Esophagus (tissue), 2 donors: ENCODE measurements at regions not wholly inside any gene's neighbourhood (a gene's known extent, or its start where the extent isn't known, plus 50 kb on each side); places are given as distances from the start of the nearest gene placed in this dataset.

ENCODE experiments used
- H3K27ac ChIP-seq, 2 donors: one replicate each; pipeline ENCODE4 v1.5.1; 2013; ENCODE audit warnings: low read depth in 2 of 2, mild to moderate bottlenecking in 2 of 2, inconsistent platforms in 1 of 2, low read length in 1 of 2, moderate library complexity in 1 of 2
- H3K27me3 ChIP-seq, 2 donors: one replicate each; pipeline ENCODE4 v1.6.1; 2013; ENCODE audit warnings: low read length in 2 of 2, control low read depth in 1 of 2, mild to moderate bottlenecking in 1 of 2; ENCODE audit not compliant: insufficient read depth in 2 of 2, control insufficient read depth in 1 of 2
- H3K36me3 ChIP-seq, 2 donors: one replicate each; pipeline ENCODE4 v1.6.1; 2013; ENCODE audit warnings: low read length in 1 of 2; ENCODE audit not compliant: control insufficient read depth in 2 of 2, insufficient read depth in 2 of 2
- H3K4me1 ChIP-seq, 2 donors: one replicate each; pipeline ENCODE4 v1.6.1; 2013; ENCODE audit warnings: low read length in 1 of 2; ENCODE audit not compliant: control insufficient read depth in 2 of 2, insufficient read depth in 2 of 2
- H3K4me3 ChIP-seq, 2 donors: one replicate each; pipeline ENCODE4 v1.5.1; 2013; ENCODE audit warnings: low read length in 2 of 2, mild to moderate bottlenecking in 2 of 2, low read depth in 1 of 2, moderate library complexity in 1 of 2
- H3K9me3 ChIP-seq, 2 donors: one replicate each; pipeline ENCODE4 v1.6.1; 2013; ENCODE audit warnings: mild to moderate bottlenecking in 2 of 2, low read depth in 1 of 2, low read length in 1 of 2, moderate library complexity in 1 of 2; ENCODE audit not compliant: control insufficient read depth in 2 of 2, insufficient read depth in 1 of 2
- WGBS, 2 donors: extraction: QIAGEN DNeasy Blood & Tissue Kit; methylation state at CpG; one replicate each; pipeline ENCODE4 v1.1.7; 2013; 5-methylcytosine and 5-hydroxymethylcytosine counted together
- donor health status: healthy with polysubstance abuse.
- donor health status: Bipolar disorder and iron deficiency.

GRCh38 chr7:13414181-13414580 lies 575.3 kb downstream of the ETV1 start:
- H3K4me3 ChIP-seq, result no peak overlapping the region
- H3K9me3 ChIP-seq, result no peaks in the 10 kb centered on the region
- no peaks in the 10 kb centered on the region for H3K27me3 ChIP-seq
- no peaks in the 10 kb centered on the region for H3K36me3 ChIP-seq
- no peaks in the 10 kb centered on the region for H3K4me1 ChIP-seq
- no peak overlapping the region for H3K27ac ChIP-seq

- 20 to 29% methylated on average over 5 of the region's 5 CpGs for WGBS, 2 donors
- H3K4me3 ChIP-seq, result no peak overlapping the region
- no peaks in the 10 kb centered on the region for H3K27me3 ChIP-seq
- no peaks in the 10 kb centered on the region for H3K9me3 ChIP-seq
- no peaks in the 10 kb centered on the region for H3K36me3 ChIP-seq
- H3K4me1 ChIP-seq, result no peaks in the 10 kb centered on the region
- H3K27ac ChIP-seq, result no peak overlapping the region
Measured at GRCh38 chr7:13414661-13415107, 574.8 kb downstream of the ETV1 start.

GRCh38 chr7:13416071-13416470 lies 573.4 kb downstream of the ETV1 start:
- Histone ChIP-seq H3K9me3 (no peaks in the 10 kb centered on the region), H3K27me3 (no peaks in the 10 kb centered on the region), H3K4me3 (no peak overlapping the region), H3K4me1 (no peaks in the 10 kb centered on the region), H3K27ac (no peak overlapping the region), H3K36me3 (no peaks in the 10 kb centered on the region)
- 72 to 81% methylated on average over 2 of the region's 2 CpGs for WGBS, 2 donors

GRCh38 chr7:13416544-13416943 lies 572.9 kb downstream of the ETV1 start:
- H3K36me3 ChIP-seq, result no peaks in the 10 kb centered on the region
- no peaks in the 10 kb centered on the region for H3K9me3 ChIP-seq
- H3K27me3 ChIP-seq, result no peaks in the 10 kb centered on the region
- WGBS, 2 donors, result 51 to 69% methylated on average over 1 of the region's 1 CpG
- no peak overlapping the region for H3K4me3 ChIP-seq
- H3K27ac ChIP-seq, result no peak overlapping the region
- no peaks in the 10 kb centered on the region for H3K4me1 ChIP-seq

- H3K27me3 ChIP-seq, result no peaks in the 10 kb centered on the region
- no peaks in the 10 kb centered on the region for H3K36me3 ChIP-seq
- 89 to 91% methylated on average over 2 of the region's 2 CpGs for WGBS, 2 donors
- no peak overlapping the region for H3K4me3 ChIP-seq
- no peaks in the 10 kb centered on the region for H3K9me3 ChIP-seq
- H3K4me1 ChIP-seq, result no peaks in the 10 kb centered on the region
- H3K27ac ChIP-seq, result no peak overlapping the region
Measured at GRCh38 chr7:13420726-13421125, 568.7 kb downstream of the ETV1 start.

- H3K4me1 ChIP-seq, result no peaks in the 10 kb centered on the region
- H3K9me3 ChIP-seq, result no peaks in the 10 kb centered on the region
- H3K36me3 ChIP-seq, result no peaks in the 10 kb centered on the region
- no peaks in the 10 kb centered on the region for H3K27me3 ChIP-seq
- H3K4me3 ChIP-seq, result no peak overlapping the region
- 85% methylated on average over 4 of the region's 4 CpGs for WGBS, 2 donors
- H3K27ac ChIP-seq, result no peak overlapping the region
Measured at GRCh38 chr7:13421776-13422175, 567.7 kb downstream of the ETV1 start.

- 82 to 87% methylated on average over 2 of the region's 2 CpGs for whole genome bisulfite sequencing, 2 donors
- Histone ChIP-seq H3K4me3 (no peak overlapping the region), H3K27me3 (no peaks in the 10 kb centered on the region), H3K4me1 (no peaks in the 10 kb centered on the region), H3K27ac (no peak overlapping the region), H3K9me3 (no peaks in the 10 kb centered on the region), H3K36me3 (no peaks in the 10 kb centered on the region)
Measured at GRCh38 chr7:13433946-13434345, 555.5 kb downstream of the ETV1 start.

- H3K27ac ChIP-seq, result no peak overlapping the region
- no peaks in the 10 kb centered on the region for H3K36me3 ChIP-seq
- WGBS, 2 donors, result 33 to 48% methylated on average over 1 of the region's 1 CpG
- H3K4me1 ChIP-seq, result no peaks in the 10 kb centered on the region
- no peak overlapping the region for H3K4me3 ChIP-seq
- H3K9me3 ChIP-seq, result no peaks in the 10 kb centered on the region
- H3K27me3 ChIP-seq, result no peaks in the 10 kb centered on the region
Measured at GRCh38 chr7:13442226-13442625, 547.2 kb downstream of the ETV1 start.

- H3K4me1 ChIP-seq, result no peaks in the 10 kb centered on the region
- no peaks in the 10 kb centered on the region for H3K9me3 ChIP-seq
- 86 to 88% methylated on average over 1 of the region's 1 CpG for WGBS, 2 donors
- no peaks in the 10 kb centered on the region for H3K36me3 ChIP-seq
- no peaks in the 10 kb centered on the region for H3K27me3 ChIP-seq
- H3K27ac ChIP-seq, result no peak overlapping the region
- H3K4me3 ChIP-seq, result no peak overlapping the region
Measured at GRCh38 chr7:13447637-13448036, 541.8 kb downstream of the ETV1 start.

- Histone ChIP-seq H3K4me3 (no peak overlapping the region), H3K27me3 (no peaks in the 10 kb centered on the region), H3K36me3 (no peaks in the 10 kb centered on the region), H3K4me1 (no peaks in the 10 kb centered on the region), H3K9me3 (no peaks in the 10 kb centered on the region), H3K27ac (no peak overlapping the region)
- WGBS, 2 donors, result 71 to 77% methylated on average over 4 of the region's 4 CpGs
Measured at GRCh38 chr7:13448243-13448642, 541.2 kb downstream of the ETV1 start.
